Uterus (tissue), 2 donors: ENCODE measurements at regions not wholly inside any gene's neighbourhood (a gene's known extent, or its start where the extent isn't known, plus 50 kb on each side); places are given as distances from the start of the nearest gene placed in this dataset.

Experiments
- CTCF ChIP-seq, 4 experiments: fragments of 200-600 bp in 2 of 4; fragments of 450-650 bp in 2 of 4; sonication (generic) in 2 of 4; IDR thresholded peaks; one replicate each; pipeline ENCODE4 v1.5.1; 2016 to 2019; ENCODE audit warnings: antibody characterized with exemption in 4 of 4, mild to moderate bottlenecking in 2 of 4, moderate library complexity in 1 of 4
- POLR2A ChIP-seq, 2 donors: fragments of 450-650 bp; IDR thresholded peaks; one replicate each; pipeline ENCODE4 v1.6.1; 2016; ENCODE audit warnings: antibody characterized with exemption in 2 of 2, mild to moderate bottlenecking in 1 of 2, moderate library complexity in 1 of 2

GRCh38 chr9:74277532-74277931 lies 219.6 kb upstream of the RORB start:
- TF ChIP-seq CTCF (IDR thresholded peaks at IDR 0.05) (no peak), POLR2A (IDR thresholded peaks at IDR 0.05) (no peak)
